HEK293 (cell line): ENCODE measurements at regions not wholly inside any gene's neighbourhood (a gene's known extent, or its start where the extent isn't known, plus 50 kb on each side); places are given as distances from the start of the nearest gene placed in this dataset.

Experiments used
- KLF1 ChIP-seq: fragments of 450-650 bp; formaldehyde crosslinking; IDR thresholded peaks from 2 replicates; pipeline ENCODE4 v1.5.1; 2016; ENCODE audit warnings: missing biosample characterization, missing genetic modification characterization
- SP2 ChIP-seq: fragments of 450-650 bp; formaldehyde crosslinking; IDR thresholded peaks from 2 replicates; pipeline ENCODE4 v1.5.1; 2016; ENCODE audit warnings: missing biosample characterization, missing genetic modification characterization
- TCF7L2 ChIP-seq: IDR thresholded peaks from 2 replicates; pipeline ENCODE4 v1.6.1; 2011; ENCODE audit warnings: low read depth, mild to moderate bottlenecking, inconsistent platforms, low read length, moderate library complexity, borderline replicate concordance
- ZNF121 ChIP-seq: fragments of 450-650 bp; formaldehyde crosslinking; IDR thresholded peaks from 2 replicates; pipeline ENCODE4 v1.5.1; 2016; ENCODE audit warnings: missing biosample characterization, missing genetic modification characterization
- ZNF169 ChIP-seq: fragments of 450-650 bp; formaldehyde crosslinking; IDR thresholded peaks from 2 replicates; pipeline ENCODE4 v1.5.1; 2016; ENCODE audit warnings: missing biosample characterization, missing genetic modification characterization
- TF ChIP-seq, protein P1 (sequence below): fragments of 450-650 bp; formaldehyde crosslinking; IDR thresholded peaks from 2 replicates; pipeline ENCODE4 v1.5.1; 2016; ENCODE audit warnings: missing biosample characterization, missing genetic modification characterization
- TF ChIP-seq, protein P2 (sequence below): fragments of 450-650 bp; formaldehyde crosslinking; IDR thresholded peaks from 2 replicates; pipeline ENCODE4 v1.5.1; 2017; ENCODE audit warnings: missing biosample characterization, missing genetic modification characterization

GRCh38 chr4:156473151-156473550, 498.4 kb downstream of the PDGFC start:
- TF ChIP-seq, protein P1, sequence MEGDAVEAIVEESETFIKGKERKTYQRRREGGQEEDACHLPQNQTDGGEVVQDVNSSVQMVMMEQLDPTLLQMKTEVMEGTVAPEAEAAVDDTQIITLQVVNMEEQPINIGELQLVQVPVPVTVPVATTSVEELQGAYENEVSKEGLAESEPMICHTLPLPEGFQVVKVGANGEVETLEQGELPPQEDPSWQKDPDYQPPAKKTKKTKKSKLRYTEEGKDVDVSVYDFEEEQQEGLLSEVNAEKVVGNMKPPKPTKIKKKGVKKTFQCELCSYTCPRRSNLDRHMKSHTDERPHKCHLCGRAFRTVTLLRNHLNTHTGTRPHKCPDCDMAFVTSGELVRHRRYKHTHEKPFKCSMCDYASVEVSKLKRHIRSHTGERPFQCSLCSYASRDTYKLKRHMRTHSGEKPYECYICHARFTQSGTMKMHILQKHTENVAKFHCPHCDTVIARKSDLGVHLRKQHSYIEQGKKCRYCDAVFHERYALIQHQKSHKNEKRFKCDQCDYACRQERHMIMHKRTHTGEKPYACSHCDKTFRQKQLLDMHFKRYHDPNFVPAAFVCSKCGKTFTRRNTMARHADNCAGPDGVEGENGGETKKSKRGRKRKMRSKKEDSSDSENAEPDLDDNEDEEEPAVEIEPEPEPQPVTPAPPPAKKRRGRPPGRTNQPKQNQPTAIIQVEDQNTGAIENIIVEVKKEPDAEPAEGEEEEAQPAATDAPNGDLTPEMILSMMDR (tag by site-specific recombination), result no peak
- TF ChIP-seq ZNF121 (tag by site-specific recombination), result no peak
- TF ChIP-seq, protein P2, sequence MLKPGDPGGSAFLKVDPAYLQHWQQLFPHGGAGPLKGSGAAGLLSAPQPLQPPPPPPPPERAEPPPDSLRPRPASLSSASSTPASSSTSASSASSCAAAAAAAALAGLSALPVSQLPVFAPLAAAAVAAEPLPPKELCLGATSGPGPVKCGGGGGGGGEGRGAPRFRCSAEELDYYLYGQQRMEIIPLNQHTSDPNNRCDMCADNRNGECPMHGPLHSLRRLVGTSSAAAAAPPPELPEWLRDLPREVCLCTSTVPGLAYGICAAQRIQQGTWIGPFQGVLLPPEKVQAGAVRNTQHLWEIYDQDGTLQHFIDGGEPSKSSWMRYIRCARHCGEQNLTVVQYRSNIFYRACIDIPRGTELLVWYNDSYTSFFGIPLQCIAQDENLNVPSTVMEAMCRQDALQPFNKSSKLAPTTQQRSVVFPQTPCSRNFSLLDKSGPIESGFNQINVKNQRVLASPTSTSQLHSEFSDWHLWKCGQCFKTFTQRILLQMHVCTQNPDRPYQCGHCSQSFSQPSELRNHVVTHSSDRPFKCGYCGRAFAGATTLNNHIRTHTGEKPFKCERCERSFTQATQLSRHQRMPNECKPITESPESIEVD (tag by site-specific recombination), result no peak
- TF ChIP-seq SP2 (tag by site-specific recombination), result no peak
- no peak for TF ChIP-seq KLF1 (tag by site-specific recombination)
- no peak for TF ChIP-seq TCF7L2
- TF ChIP-seq ZNF169, result no peak
